ENCODE measurements at regions not wholly inside any gene's neighbourhood (a gene's known extent, or its start where the extent isn't known, plus 50 kb on each side); places are given as distances from the start of the nearest gene placed in this dataset.

- no peaks in the 10 kb centered on the region for H3K9me3 Mint-ChIP-seq
- H3K27me3 Mint-ChIP-seq, result no peaks in the 10 kb centered on the region
- intact Hi-C loops (cut with DNase I, micrococcal nuclease), result no loop called here
- H3K36me3 Mint-ChIP-seq (ENCODE audit: low read depth), result no peaks in the 10 kb centered on the region
- H3K4me1 ChIP-seq (ENCODE audit: insufficient read depth, low read length), result no peaks in the 10 kb centered on the region
- TF ChIP-seq CTCF (IDR thresholded peaks at IDR 0.05), result no peak
- H3K27ac Mint-ChIP-seq, result no peak overlapping the region
- no peaks in the 10 kb centered on the region for H3K27me3 ChIP-seq (ENCODE audit: control insufficient read depth in 1 of 2, insufficient read depth in 2 of 2, low read length in 2 of 2)
- POLR2A ChIA-PET, result no interaction called here
- no peak overlapping the region for H3K4me3 ChIP-seq (ENCODE audit: low read length)
- ATAC-seq (ENCODE audit: poor library complexity), result no peak
- H3K9me3 ChIP-seq (ENCODE audit: control insufficient read depth in 1 of 2, insufficient read depth in 1 of 2, low read length in 2 of 2), result no peaks in the 10 kb centered on the region
- DNase-seq, result no peak
- H3K4me3 Mint-ChIP-seq, result no peak overlapping the region
- no peaks in the 10 kb centered on the region for H3K4me1 Mint-ChIP-seq (ENCODE audit: low read depth)
- H3K27ac ChIP-seq (ENCODE audit: low read depth in 1 of 2, low read length in 2 of 2), result no peak overlapping the region
- H3K36me3 ChIP-seq (ENCODE audit: insufficient read depth, low read length), result no peaks in the 10 kb centered on the region
- CTCF ChIA-PET, result no interaction called here
These were observed 166.2 kb upstream of the MAFB start for GRCh38 chr20:40855269-40855668.

DNA sequence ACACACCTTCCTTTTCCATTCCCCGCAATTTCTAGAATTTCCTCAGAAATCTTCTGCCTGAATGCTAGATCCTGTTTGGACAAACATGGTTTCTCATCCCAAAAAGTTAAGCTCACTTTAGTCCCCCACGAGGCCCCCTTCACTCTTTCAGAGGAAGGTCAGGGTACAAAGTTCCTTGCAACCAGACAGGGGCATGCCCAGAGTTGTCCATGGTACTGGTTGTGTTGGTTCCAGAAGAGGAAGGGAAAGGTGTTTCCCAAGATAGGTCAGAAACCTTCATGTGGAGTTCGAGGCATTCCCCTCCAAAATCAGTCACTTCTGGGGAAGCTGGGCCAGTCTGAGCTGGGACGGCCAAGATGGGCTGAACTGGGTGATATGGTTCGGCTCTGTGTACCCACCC lies 167.6 kb upstream of the MAFB start:
- no peak for ATAC-seq (ENCODE audit: poor library complexity)
- H3K9me3 Mint-ChIP-seq, result no peaks in the 10 kb centered on the region

DNA sequence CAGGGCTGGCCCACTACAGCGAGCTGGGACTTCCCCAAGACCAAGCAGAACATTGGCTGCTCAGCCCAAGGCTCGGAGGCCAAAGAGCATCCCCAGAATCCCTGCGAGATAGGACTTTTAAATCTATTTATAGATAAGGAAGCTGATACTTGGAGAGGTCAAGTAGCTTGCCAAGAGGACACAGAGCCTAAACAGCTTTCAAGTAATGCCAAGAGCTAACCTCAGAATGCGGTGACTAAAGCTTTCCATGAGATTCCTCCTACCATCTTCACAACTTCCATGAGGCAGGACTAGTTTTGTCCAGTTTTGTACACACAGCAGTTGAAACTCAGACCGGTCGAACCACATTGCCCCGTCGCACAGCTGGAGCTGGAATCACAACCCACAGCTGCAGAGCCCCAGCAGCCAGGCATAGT lies 168.1 kb upstream of the TOP1 start:
- Histone ChIP-seq H3K9me3 (ENCODE audit: control insufficient read depth in 1 of 2, insufficient read depth in 1 of 2, low read length in 2 of 2) (no peaks in the 10 kb centered on the region), H3K36me3 (ENCODE audit: insufficient read depth, low read length) (no peaks in the 10 kb centered on the region), H3K4me3 (ENCODE audit: low read length) (no peak overlapping the region), H3K4me1 (ENCODE audit: insufficient read depth, low read length) (no peaks in the 10 kb centered on the region), H3K27ac (ENCODE audit: low read depth in 1 of 2, low read length in 2 of 2) (no peak overlapping the region), H3K27me3 (ENCODE audit: control insufficient read depth in 1 of 2, insufficient read depth in 2 of 2, low read length in 2 of 2) (no peaks in the 10 kb centered on the region)
- CTCF ChIA-PET, result no interaction called here
- no peaks in the 10 kb centered on the region for H3K27me3 Mint-ChIP-seq
- no peak overlapping the region for H3K27ac Mint-ChIP-seq
- H3K36me3 Mint-ChIP-seq (ENCODE audit: low read depth), result no peaks in the 10 kb centered on the region
- TF ChIP-seq CTCF (IDR thresholded peaks at IDR 0.05), result no peak
- no peak for ATAC-seq (ENCODE audit: poor library complexity)
- intact Hi-C loops (cut with DNase I, micrococcal nuclease), result no loop called here
- no peaks in the 10 kb centered on the region for H3K9me3 Mint-ChIP-seq
- no peaks in the 10 kb centered on the region for H3K4me1 Mint-ChIP-seq (ENCODE audit: low read depth)
- no peak overlapping the region for H3K4me3 Mint-ChIP-seq
- POLR2A ChIA-PET, result no interaction called here
- no peak for DNase-seq

More for the DNA sequence above, 167.6 kb upstream of the MAFB start:
- no peaks in the 10 kb centered on the region for H3K36me3 Mint-ChIP-seq (ENCODE audit: low read depth)
- Histone ChIP-seq H3K36me3 (ENCODE audit: insufficient read depth, low read length) (no peaks in the 10 kb centered on the region), H3K4me1 (ENCODE audit: insufficient read depth, low read length) (no peaks in the 10 kb centered on the region), H3K9me3 (ENCODE audit: control insufficient read depth in 1 of 2, insufficient read depth in 1 of 2, low read length in 2 of 2) (no peaks in the 10 kb centered on the region), H3K27me3 (ENCODE audit: control insufficient read depth in 1 of 2, insufficient read depth in 2 of 2, low read length in 2 of 2) (no peaks in the 10 kb centered on the region), H3K27ac (ENCODE audit: low read depth in 1 of 2, low read length in 2 of 2) (no peak overlapping the region), H3K4me3 (ENCODE audit: low read length) (no peak overlapping the region)
- no peaks in the 10 kb centered on the region for H3K4me1 Mint-ChIP-seq (ENCODE audit: low read depth)
- H3K27ac Mint-ChIP-seq, result no peak overlapping the region
- no peaks in the 10 kb centered on the region for H3K27me3 Mint-ChIP-seq
- intact Hi-C loops (cut with DNase I, micrococcal nuclease), result no loop called here
- no peak for TF ChIP-seq CTCF (IDR thresholded peaks at IDR 0.05)
- DNase-seq, result no peak
- H3K4me3 Mint-ChIP-seq, result no peak overlapping the region
- CTCF ChIA-PET, result no interaction called here
- POLR2A ChIA-PET, result no interaction called here

Data from CD4-positive, alpha-beta T cell (primary cell).